ENCODE measurements at regions not wholly inside any gene's neighbourhood (a gene's known extent, or its start where the extent isn't known, plus 50 kb on each side); places are given as distances from the start of the nearest gene placed in this dataset.

- TF ChIP-seq JUND (IDR thresholded peaks at IDR 0.05) (no peak), CEBPB (IDR thresholded peaks at IDR 0.05; ENCODE audit: low read depth) (no peak), YY1 (IDR thresholded peaks at IDR 0.05; ENCODE audit: extremely low read depth, insufficient replicate concordance, low read depth, low read length) (no peak), RAD21 (IDR thresholded peaks at IDR 0.05; ENCODE audit: low read depth) (no peak), CBX3 (IDR thresholded peaks at IDR 0.05; ENCODE audit: low read depth) (no peak), REST (IDR thresholded peaks at IDR 0.05; ENCODE audit: low read depth) (no peak), SRF (IDR thresholded peaks at IDR 0.05; ENCODE audit: low read depth) (no peak), ZBTB33 (IDR thresholded peaks at IDR 0.05; ENCODE audit: extremely low read depth, insufficient replicate concordance, low read length) (no peak), CTCF (IDR thresholded peaks at IDR 0.05 in 2 of 3, conservative IDR thresholded peaks at IDR 0.05 in 1 of 3; ENCODE audit: borderline replicate concordance in 1 of 3, insufficient read depth in 1 of 3, low read depth in 2 of 3, low read length in 2 of 3) (no peak), MAX (IDR thresholded peaks at IDR 0.05) (no peak), POLR2AphosphoS5 (IDR thresholded peaks at IDR 0.05; ENCODE audit: low read depth, low read length) (no peak), ATF3 (IDR thresholded peaks at IDR 0.05) (no peak), ZNF274 (IDR thresholded peaks at IDR 0.05; ENCODE audit: low read depth, low read length) (no peak), ZFX (IDR thresholded peaks at IDR 0.05) (no peak), POLR2A (IDR thresholded peaks at IDR 0.05; ENCODE audit: borderline replicate concordance, extremely low read depth, insufficient read depth, insufficient read length) (no peak), SIN3A (IDR thresholded peaks at IDR 0.05; ENCODE audit: low read depth) (no peak), TCF7L2 (IDR thresholded peaks at IDR 0.05; ENCODE audit: borderline replicate concordance, extremely low read depth, insufficient read depth, insufficient read length) (no peak), EZH2 (IDR thresholded peaks at IDR 0.05) (no peak), FOSL1 (IDR thresholded peaks at IDR 0.05; ENCODE audit: low read depth) (no peak), ELF1 (IDR thresholded peaks at IDR 0.05; ENCODE audit: borderline replicate concordance, low read depth) (no peak)
- Histone ChIP-seq H3K79me2 (ENCODE audit: insufficient read depth, low read length) (no peaks in the 10 kb centered on the region), H3K4me2 (ENCODE audit: low read length) (no peak overlapping the region), H3K9ac (ENCODE audit: low read length) (no peak overlapping the region), H3K9me2 (ENCODE audit: insufficient read depth) (no peaks in the 10 kb centered on the region), H2AFZ (ENCODE audit: low read depth, low read length, poor library complexity, severe bottlenecking) (no peak overlapping the region), H3K4me3 (replicated peaks in 1 of 2; ENCODE audit: low read depth in 1 of 2, low read length in 2 of 2) (no peak overlapping the region), H4K20me1 (ENCODE audit: insufficient read depth) (no peaks in the 10 kb centered on the region), H3K36me3 (ENCODE audit: control insufficient read depth in 1 of 2, insufficient read depth in 2 of 2, low read length in 2 of 2) (no peaks in the 10 kb centered on the region), H3K27ac (ENCODE audit: low read depth, low read length) (no peak overlapping the region), H3K4me1 (ENCODE audit: control insufficient read depth in 1 of 2, insufficient read depth in 2 of 2, low read length in 2 of 2) (no peaks in the 10 kb centered on the region), H3K9me3 (ENCODE audit: control insufficient read depth in 1 of 2, insufficient read depth in 1 of 2, low read depth in 1 of 2, low read length in 2 of 2) (no peaks in the 10 kb centered on the region), H3K27me3 (ENCODE audit: insufficient read depth, low read length) (no peaks in the 10 kb centered on the region)
- intact Hi-C loops (cut with micrococcal nuclease), result no loop called here
- ChIA-PET CTCF (no interaction called here), RAD21 (ENCODE audit: low non-redundant PET in 1 of 2, low total read pairs in 2 of 2, uncharacterized antibody in 2 of 2, unreplicated experiment in 2 of 2) (no interaction called here), POLR2A (no interaction called here)
- DNase-seq (ENCODE audit: low read depth, low spot score) (no peak), ATAC-seq (no peak)
- no TSS peak for BruUV-seq (replicated peaks)
Measured at GRCh38 chr6:9085709-9086070, 650.3 kb upstream of the SLC35B3 start.
